ENCODE measurements at regions not wholly inside any gene's neighbourhood (a gene's known extent, or its start where the extent isn't known, plus 50 kb on each side); places are given as distances from the start of the nearest gene placed in this dataset.

DNA sequence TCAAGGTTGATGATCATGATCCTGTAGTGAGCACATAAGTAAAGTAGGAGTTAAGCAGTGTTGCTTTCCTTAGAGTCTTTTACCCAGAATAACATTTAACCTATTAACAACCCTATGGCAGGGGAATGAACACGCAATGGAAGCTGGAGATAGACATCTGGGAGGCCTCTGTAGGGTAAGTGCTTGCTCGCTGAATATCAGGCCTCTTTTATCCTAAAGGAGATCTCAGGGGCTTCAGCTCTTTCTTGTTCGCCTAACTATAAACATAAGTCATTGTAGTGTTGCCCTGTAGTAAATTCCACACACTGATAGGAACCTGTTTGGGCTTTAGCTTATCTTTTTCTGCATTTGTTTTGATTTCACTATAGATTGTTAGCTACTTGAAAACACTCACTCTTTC is 174.4 kb upstream of the TCF4 start:
- TF ChIP-seq TAF1 (IDR thresholded peaks at IDR 0.05; ENCODE audit: borderline replicate concordance, insufficient read depth, low read length): no peak
- TF ChIP-seq, protein P1, sequence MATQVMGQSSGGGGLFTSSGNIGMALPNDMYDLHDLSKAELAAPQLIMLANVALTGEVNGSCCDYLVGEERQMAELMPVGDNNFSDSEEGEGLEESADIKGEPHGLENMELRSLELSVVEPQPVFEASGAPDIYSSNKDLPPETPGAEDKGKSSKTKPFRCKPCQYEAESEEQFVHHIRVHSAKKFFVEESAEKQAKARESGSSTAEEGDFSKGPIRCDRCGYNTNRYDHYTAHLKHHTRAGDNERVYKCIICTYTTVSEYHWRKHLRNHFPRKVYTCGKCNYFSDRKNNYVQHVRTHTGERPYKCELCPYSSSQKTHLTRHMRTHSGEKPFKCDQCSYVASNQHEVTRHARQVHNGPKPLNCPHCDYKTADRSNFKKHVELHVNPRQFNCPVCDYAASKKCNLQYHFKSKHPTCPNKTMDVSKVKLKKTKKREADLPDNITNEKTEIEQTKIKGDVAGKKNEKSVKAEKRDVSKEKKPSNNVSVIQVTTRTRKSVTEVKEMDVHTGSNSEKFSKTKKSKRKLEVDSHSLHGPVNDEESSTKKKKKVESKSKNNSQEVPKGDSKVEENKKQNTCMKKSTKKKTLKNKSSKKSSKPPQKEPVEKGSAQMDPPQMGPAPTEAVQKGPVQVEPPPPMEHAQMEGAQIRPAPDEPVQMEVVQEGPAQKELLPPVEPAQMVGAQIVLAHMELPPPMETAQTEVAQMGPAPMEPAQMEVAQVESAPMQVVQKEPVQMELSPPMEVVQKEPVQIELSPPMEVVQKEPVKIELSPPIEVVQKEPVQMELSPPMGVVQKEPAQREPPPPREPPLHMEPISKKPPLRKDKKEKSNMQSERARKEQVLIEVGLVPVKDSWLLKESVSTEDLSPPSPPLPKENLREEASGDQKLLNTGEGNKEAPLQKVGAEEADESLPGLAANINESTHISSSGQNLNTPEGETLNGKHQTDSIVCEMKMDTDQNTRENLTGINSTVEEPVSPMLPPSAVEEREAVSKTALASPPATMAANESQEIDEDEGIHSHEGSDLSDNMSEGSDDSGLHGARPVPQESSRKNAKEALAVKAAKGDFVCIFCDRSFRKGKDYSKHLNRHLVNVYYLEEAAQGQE (IDR thresholded peaks at IDR 0.05; ENCODE audit: insufficient read depth in 1 of 2, low read depth in 2 of 2, low read length in 2 of 2): no peak

Data from PFSK-1 (cell line).